ENCODE measurements at regions not wholly inside any gene's neighbourhood (a gene's known extent, or its start where the extent isn't known, plus 50 kb on each side); places are given as distances from the start of the nearest gene placed in this dataset.

GRCh38 chr10:117071286-117072050, 66.5 kb upstream of the SHTN1 start (continued):
- TF ChIP-seq, protein P1, sequence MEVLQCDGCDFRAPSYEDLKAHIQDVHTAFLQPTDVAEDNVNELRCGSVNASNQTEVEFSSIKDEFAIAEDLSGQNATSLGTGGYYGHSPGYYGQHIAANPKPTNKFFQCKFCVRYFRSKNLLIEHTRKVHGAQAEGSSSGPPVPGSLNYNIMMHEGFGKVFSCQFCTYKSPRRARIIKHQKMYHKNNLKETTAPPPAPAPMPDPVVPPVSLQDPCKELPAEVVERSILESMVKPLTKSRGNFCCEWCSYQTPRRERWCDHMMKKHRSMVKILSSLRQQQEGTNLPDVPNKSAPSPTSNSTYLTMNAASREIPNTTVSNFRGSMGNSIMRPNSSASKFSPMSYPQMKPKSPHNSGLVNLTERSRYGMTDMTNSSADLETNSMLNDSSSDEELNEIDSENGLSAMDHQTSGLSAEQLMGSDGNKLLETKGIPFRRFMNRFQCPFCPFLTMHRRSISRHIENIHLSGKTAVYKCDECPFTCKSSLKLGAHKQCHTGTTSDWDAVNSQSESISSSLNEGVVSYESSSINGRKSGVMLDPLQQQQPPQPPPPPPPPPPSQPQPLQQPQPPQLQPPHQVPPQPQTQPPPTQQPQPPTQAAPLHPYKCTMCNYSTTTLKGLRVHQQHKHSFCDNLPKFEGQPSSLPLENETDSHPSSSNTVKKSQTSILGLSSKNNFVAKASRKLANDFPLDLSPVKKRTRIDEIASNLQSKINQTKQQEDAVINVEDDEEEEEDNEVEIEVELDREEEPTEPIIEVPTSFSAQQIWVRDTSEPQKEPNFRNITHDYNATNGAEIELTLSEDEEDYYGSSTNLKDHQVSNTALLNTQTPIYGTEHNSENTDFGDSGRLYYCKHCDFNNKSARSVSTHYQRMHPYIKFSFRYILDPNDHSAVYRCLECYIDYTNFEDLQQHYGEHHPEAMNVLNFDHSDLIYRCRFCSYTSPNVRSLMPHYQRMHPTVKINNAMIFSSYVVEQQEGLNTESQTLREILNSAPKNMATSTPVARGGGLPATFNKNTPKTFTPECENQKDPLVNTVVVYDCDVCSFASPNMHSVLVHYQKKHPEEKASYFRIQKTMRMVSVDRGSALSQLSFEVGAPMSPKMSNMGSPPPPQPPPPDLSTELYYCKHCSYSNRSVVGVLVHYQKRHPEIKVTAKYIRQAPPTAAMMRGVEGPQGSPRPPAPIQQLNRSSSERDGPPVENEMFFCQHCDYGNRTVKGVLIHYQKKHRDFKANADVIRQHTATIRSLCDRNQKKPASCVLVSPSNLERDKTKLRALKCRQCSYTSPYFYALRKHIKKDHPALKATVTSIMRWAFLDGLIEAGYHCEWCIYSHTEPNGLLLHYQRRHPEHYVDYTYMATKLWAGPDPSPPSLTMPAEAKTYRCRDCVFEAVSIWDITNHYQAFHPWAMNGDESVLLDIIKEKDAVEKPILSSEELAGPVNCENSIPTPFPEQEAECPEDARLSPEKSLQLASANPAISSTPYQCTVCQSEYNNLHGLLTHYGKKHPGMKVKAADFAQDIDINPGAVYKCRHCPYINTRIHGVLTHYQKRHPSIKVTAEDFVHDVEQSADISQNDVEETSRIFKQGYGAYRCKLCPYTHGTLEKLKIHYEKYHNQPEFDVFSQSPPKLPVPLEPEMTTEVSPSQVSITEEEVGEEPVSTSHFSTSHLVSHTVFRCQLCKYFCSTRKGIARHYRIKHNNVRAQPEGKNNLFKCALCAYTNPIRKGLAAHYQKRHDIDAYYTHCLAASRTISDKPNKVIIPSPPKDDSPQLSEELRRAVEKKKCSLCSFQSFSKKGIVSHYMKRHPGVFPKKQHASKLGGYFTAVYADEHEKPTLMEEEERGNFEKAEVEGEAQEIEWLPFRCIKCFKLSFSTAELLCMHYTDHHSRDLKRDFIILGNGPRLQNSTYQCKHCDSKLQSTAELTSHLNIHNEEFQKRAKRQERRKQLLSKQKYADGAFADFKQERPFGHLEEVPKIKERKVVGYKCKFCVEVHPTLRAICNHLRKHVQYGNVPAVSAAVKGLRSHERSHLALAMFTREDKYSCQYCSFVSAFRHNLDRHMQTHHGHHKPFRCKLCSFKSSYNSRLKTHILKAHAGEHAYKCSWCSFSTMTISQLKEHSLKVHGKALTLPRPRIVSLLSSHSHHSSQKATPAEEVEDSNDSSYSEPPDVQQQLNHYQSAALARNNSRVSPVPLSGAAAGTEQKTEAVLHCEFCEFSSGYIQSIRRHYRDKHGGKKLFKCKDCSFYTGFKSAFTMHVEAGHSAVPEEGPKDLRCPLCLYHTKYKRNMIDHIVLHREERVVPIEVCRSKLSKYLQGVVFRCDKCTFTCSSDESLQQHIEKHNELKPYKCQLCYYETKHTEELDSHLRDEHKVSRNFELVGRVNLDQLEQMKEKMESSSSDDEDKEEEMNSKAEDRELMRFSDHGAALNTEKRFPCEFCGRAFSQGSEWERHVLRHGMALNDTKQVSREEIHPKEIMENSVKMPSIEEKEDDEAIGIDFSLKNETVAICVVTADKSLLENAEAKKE (CRISPR knock-in tag; IDR thresholded peaks at IDR 0.05): no peak
- TF ChIP-seq EZH2phosphoT487 (IDR thresholded peaks at IDR 0.05; ENCODE audit: unreplicated experiment) (no peak), JUNB (IDR thresholded peaks at IDR 0.05; ENCODE audit: unreplicated experiment) (no peak), STAT1 (IDR thresholded peaks at IDR 0.05; ENCODE audit: unreplicated experiment) (no peak)

All from GM23338 (cell line).